ENCODE measurements at regions not wholly inside any gene's neighbourhood (a gene's known extent, or its start where the extent isn't known, plus 50 kb on each side); places are given as distances from the start of the nearest gene placed in this dataset.

DNA sequence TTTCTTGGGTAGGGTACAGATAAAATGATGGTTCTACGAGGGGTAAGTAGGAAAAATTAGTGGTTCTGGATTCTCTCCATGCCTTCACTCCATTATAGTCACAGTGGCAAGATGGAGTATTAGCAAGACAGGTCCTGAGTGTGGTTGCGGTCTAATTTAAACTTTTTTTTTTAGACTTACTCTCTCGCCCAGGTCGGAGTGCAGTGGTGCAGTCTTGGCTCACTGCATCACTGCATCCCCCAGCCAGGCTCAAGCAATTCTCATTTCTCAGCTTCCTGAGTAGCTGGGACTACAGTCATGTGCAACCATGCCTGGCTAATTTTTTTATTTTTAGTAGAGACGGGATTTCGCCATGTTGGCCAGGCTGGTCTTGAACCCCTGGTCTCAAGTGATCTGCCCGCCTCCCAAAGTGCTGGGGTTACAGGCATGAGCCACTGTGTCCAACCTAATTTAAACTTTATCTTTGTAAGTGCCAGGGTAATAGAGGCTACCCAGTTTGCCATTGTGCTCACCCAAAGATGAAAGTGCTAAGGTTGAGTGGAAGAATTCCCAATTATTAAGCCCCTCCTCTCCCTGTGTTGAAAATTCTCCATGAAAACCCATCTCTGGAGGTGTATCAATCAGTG lies 135.6 kb downstream of the TM9SF2 start:
- WGBS (ENCODE audit: insufficient coverage), result 96% methylated on average over 4 of the region's 7 CpGs
- H3K27me3 ChIP-seq (ENCODE audit: control insufficient read depth, insufficient read depth, low read length), result no peaks in the 10 kb centered on the region
- no peaks in the 10 kb centered on the region for H3K36me3 ChIP-seq (ENCODE audit: control insufficient read depth, insufficient read depth, low read length)
- H3K9me3 ChIP-seq (ENCODE audit: control insufficient read depth, insufficient read depth, low read length), result no peaks in the 10 kb centered on the region
- H3K4me1 ChIP-seq (ENCODE audit: control insufficient read depth, insufficient read depth, low read length), result no peaks in the 10 kb centered on the region
- DNase-seq (ENCODE audit: low read depth in 4 of 6, low spot score in 6 of 6), result no peak
- no peak overlapping the region for H3K4me3 ChIP-seq (ENCODE audit: low read depth, low read length)
- H3K27ac ChIP-seq (ENCODE audit: low read depth, low read length), result no peak overlapping the region

DNA sequence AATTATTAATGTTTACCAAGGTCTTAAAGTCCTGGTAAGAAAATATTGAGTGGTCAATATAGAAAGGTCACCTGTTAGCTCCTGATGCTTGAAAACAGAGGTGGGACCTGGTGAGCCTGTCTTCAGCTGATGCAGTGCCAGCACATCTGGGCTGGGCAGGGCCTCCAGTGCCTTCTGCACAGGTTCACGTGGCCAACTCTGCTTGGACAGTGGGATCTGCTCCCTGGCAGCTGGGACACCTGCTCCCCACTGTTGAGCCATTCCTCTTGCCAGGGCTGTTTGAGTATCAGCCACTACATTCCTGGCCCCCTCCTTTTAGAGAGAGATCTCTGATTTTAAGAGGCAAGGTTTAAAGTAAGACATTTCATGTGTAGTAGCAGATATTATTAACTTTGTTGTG lies 135.0 kb downstream of the TM9SF2 start:
- 70% methylated on average over 1 of the region's 1 CpG for WGBS (ENCODE audit: insufficient coverage)
- H3K27me3 ChIP-seq (ENCODE audit: control insufficient read depth, insufficient read depth, low read length), result no peaks in the 10 kb centered on the region
- H3K27ac ChIP-seq (ENCODE audit: low read depth, low read length), result no peak overlapping the region
- DNase-seq (ENCODE audit: low read depth in 4 of 6, low spot score in 6 of 6), result no peak
- H3K9me3 ChIP-seq (ENCODE audit: control insufficient read depth, insufficient read depth, low read length), result no peaks in the 10 kb centered on the region
- H3K36me3 ChIP-seq (ENCODE audit: control insufficient read depth, insufficient read depth, low read length), result no peaks in the 10 kb centered on the region
- no peaks in the 10 kb centered on the region for H3K4me1 ChIP-seq (ENCODE audit: control insufficient read depth, insufficient read depth, low read length)
- no peak overlapping the region for H3K4me3 ChIP-seq (ENCODE audit: low read depth, low read length)

DNA sequence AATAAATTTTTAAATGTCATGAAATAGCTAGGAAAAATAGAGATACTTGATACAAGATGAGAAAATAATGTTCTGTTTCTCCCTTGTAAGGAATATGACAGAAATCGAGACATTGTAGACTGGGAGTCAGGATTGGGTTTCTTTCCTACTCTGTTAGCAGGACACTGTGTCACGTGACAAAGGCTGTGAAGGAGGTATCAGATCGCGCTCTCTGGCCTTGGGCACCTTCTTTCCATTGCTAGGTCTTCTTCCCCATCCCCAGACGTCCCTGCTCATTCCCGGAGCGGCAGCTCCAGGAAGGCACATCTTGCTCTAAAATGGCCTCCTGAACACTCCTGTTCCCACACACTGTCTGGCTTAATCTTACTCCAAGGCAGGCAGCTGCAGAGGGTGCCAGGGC lies 133.4 kb downstream of the TM9SF2 start:
- H3K4me3 ChIP-seq (ENCODE audit: low read depth, low read length), result no peak overlapping the region
- 94% methylated on average over 6 of the region's 7 CpGs for WGBS (ENCODE audit: insufficient coverage)
- H3K27ac ChIP-seq (ENCODE audit: low read depth, low read length), result no peak overlapping the region

DNA sequence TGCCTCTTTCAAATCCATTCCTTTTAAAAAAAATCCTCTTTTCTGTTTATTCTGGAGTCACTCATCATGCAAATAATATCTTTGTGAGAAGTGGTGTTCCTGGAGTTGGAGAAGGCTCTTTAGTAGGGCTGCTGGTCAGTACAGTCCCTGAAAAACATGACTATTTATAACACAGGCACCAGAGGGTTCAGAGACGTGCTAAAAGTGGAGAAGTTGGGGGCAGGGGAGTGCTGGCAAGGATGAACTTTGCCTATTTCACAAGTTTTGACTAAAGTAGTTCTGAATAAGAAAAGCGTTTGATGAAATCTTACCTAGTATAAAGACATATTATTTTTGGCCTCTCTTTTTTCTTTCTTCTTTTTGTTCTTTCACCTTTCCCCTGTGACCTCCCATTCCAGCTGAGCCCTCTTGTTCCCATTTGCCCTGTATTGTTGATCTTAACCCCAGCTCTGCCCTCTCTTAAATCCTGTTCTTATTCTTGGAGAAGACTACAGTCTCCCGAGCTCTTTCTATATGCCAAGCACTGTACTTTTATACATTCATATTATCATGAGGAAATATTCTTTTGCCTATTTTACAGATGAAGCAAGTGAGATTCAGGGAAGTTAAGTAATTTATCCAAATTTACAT lies 129.1 kb downstream of the TM9SF2 start:
- Histone ChIP-seq H3K36me3 (ENCODE audit: control insufficient read depth, insufficient read depth, low read length) (no peaks in the 10 kb centered on the region), H3K4me1 (ENCODE audit: control insufficient read depth, insufficient read depth, low read length) (peaks cover 3% of the 10 kb centered on the region), H3K27ac (ENCODE audit: low read depth, low read length) (no peak overlapping the region), H3K9me3 (ENCODE audit: control insufficient read depth, insufficient read depth, low read length) (no peaks in the 10 kb centered on the region), H3K4me3 (ENCODE audit: low read depth, low read length) (no peak overlapping the region), H3K27me3 (ENCODE audit: control insufficient read depth, insufficient read depth, low read length) (no peaks in the 10 kb centered on the region)
- WGBS (ENCODE audit: insufficient coverage), result no CpG with 5 or more reads among the region's 3 CpGs
- DNase-seq (ENCODE audit: low read depth in 4 of 6, low spot score in 6 of 6), result no peak

More for the DNA sequence above, 133.4 kb downstream of the TM9SF2 start:
- Histone ChIP-seq H3K36me3 (ENCODE audit: control insufficient read depth, insufficient read depth, low read length) (no peaks in the 10 kb centered on the region), H3K27me3 (ENCODE audit: control insufficient read depth, insufficient read depth, low read length) (no peaks in the 10 kb centered on the region), H3K4me1 (ENCODE audit: control insufficient read depth, insufficient read depth, low read length) (peaks cover under 1% of the 10 kb centered on the region), H3K9me3 (ENCODE audit: control insufficient read depth, insufficient read depth, low read length) (no peaks in the 10 kb centered on the region)
- no peak for DNase-seq (ENCODE audit: low read depth in 4 of 6, low spot score in 6 of 6)

DNA sequence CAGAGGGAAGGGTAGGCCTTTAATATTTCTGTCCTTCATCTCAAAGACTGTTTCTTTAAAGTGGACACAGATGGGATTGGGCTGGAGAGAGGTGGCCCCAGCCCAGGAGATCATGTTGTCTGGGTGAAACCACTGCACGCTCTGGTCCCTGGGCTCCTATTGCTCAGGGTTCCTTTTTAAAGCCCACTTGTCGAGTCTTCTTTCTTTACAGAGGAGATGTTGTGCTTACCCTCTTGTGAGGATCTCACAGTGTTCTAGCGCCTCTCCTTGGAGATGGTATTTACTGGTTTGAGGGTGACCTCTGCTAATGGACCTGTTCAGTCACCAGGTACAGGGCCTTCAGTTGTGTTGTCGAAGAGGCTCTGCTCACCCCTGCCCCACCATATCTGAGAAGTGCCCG lies 128.4 kb downstream of the TM9SF2 start:
- Histone ChIP-seq H3K4me1 (ENCODE audit: control insufficient read depth, insufficient read depth, low read length) (peaks cover 3% of the 10 kb centered on the region), H3K27me3 (ENCODE audit: control insufficient read depth, insufficient read depth, low read length) (no peaks in the 10 kb centered on the region), H3K4me3 (ENCODE audit: low read depth, low read length) (no peak overlapping the region), H3K27ac (ENCODE audit: low read depth, low read length) (no peak overlapping the region), H3K36me3 (ENCODE audit: control insufficient read depth, insufficient read depth, low read length) (no peaks in the 10 kb centered on the region), H3K9me3 (ENCODE audit: control insufficient read depth, insufficient read depth, low read length) (no peaks in the 10 kb centered on the region)
- DNase-seq (ENCODE audit: low read depth in 4 of 6, low spot score in 6 of 6), result no peak
- WGBS (ENCODE audit: insufficient coverage), result no CpG with 5 or more reads among the region's 5 CpGs

DNA sequence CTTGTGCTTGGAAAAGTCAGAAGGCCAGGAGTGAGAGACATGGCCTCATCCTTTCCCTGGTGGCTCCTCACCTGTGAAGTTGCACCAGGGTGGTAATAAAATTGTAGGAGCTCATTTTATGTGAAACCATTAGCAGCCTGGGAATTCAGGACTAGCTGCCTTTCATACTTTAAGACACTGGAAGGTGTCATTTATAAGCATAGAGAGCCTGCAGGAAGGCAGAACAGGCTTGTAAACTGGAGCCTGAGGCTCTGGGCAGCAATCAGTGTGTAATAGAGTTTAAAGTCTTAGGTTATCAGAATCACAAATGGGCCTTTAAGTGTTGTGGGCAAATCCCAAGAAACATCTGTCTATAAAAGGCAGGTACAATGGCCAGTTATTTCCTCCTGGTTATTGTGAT lies 127.2 kb downstream of the TM9SF2 start:
- H3K27me3 ChIP-seq (ENCODE audit: control insufficient read depth, insufficient read depth, low read length), result no peaks in the 10 kb centered on the region
- no peak overlapping the region for H3K4me3 ChIP-seq (ENCODE audit: low read depth, low read length)
- H3K36me3 ChIP-seq (ENCODE audit: control insufficient read depth, insufficient read depth, low read length), result no peaks in the 10 kb centered on the region
- DNase-seq (ENCODE audit: low read depth in 4 of 6, low spot score in 6 of 6), result peak in 1 of 6 donors; percentile 64
- H3K9me3 ChIP-seq (ENCODE audit: control insufficient read depth, insufficient read depth, low read length), result no peaks in the 10 kb centered on the region
- H3K27ac ChIP-seq (ENCODE audit: low read depth, low read length), result no peak overlapping the region
- H3K4me1 ChIP-seq (ENCODE audit: control insufficient read depth, insufficient read depth, low read length), result peaks cover 3% of the 10 kb centered on the region

DNA sequence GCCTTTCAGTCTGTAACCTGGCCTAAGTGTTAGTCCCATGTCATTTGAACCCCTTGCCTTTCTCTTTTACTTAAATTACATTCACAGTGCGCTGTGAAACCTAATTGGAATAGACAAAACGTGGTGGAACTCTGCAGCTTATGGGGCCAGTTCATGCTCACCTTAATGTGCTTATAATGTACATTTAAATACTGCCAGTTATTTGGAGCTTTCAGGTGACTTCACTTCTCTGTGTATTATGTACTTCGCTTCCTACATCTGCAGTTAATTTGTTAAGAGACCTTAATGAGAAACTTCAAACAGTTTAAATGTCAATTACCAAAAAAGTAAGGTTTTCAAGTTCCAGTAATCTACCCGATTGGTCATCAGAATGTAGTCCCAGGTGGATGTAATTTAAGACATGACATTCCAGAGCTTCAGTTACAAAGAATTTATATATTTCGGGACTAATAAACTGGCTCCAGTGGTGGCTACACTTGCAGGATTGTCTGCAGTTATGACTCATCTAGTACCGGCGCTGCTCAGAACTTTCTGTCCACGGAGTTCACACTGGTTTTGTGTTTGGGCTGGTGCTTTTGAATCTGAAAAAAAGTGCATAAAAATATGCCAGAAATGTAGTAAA lies 125.3 kb downstream of the TM9SF2 start:
- WGBS (ENCODE audit: insufficient coverage), result 84% methylated on average over 4 of the region's 8 CpGs
- Histone ChIP-seq H3K27me3 (ENCODE audit: control insufficient read depth, insufficient read depth, low read length) (no peaks in the 10 kb centered on the region), H3K36me3 (ENCODE audit: control insufficient read depth, insufficient read depth, low read length) (no peaks in the 10 kb centered on the region), H3K4me3 (ENCODE audit: low read depth, low read length) (no peak overlapping the region), H3K9me3 (ENCODE audit: control insufficient read depth, insufficient read depth, low read length) (no peaks in the 10 kb centered on the region), H3K27ac (ENCODE audit: low read depth, low read length) (no peak overlapping the region), H3K4me1 (ENCODE audit: control insufficient read depth, insufficient read depth, low read length) (peaks cover 3% of the 10 kb centered on the region)
- DNase-seq (ENCODE audit: low read depth in 4 of 6, low spot score in 6 of 6), result no peak

DNA sequence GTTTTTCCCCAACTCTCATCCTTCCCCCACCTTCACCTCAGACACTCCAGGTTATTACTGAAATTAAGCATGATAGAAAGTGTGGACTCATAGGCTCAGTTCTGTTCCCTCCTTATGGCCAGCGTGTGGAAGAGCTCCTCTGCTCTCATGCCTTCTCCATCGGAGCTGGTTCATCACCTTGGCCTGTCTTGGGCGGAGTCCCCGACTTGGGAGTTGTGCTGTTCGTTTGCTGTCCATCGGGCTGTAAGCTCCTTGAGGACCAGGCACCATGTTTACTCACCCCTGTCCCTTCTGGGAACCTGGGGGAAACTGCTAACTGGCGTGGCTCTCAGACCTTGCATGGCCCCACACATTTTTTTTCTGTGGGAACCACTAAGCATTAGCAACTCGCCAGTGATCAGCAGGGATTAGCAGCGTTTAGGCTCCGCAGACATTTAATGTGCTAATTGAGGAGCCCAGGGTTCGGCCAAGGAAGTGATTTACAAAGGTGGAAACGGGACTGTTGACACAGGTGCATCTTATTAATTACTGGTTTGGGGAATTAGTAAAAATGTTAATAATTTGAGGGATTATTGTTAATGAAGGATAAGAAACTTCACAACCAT lies 123.8 kb downstream of the TM9SF2 start:
- H3K27ac ChIP-seq (ENCODE audit: low read depth, low read length), result no peak overlapping the region
- H3K27me3 ChIP-seq (ENCODE audit: control insufficient read depth, insufficient read depth, low read length), result no peaks in the 10 kb centered on the region
- H3K9me3 ChIP-seq (ENCODE audit: control insufficient read depth, insufficient read depth, low read length), result no peaks in the 10 kb centered on the region
- H3K36me3 ChIP-seq (ENCODE audit: control insufficient read depth, insufficient read depth, low read length), result no peaks in the 10 kb centered on the region
- H3K4me1 ChIP-seq (ENCODE audit: control insufficient read depth, insufficient read depth, low read length), result peaks cover 3% of the 10 kb centered on the region
- 74% methylated on average over 10 of the region's 12 CpGs for WGBS (ENCODE audit: insufficient coverage)
- H3K4me3 ChIP-seq (ENCODE audit: low read depth, low read length), result no peak overlapping the region
- DNase-seq (ENCODE audit: low read depth in 4 of 6, low spot score in 6 of 6), result no peak

DNA sequence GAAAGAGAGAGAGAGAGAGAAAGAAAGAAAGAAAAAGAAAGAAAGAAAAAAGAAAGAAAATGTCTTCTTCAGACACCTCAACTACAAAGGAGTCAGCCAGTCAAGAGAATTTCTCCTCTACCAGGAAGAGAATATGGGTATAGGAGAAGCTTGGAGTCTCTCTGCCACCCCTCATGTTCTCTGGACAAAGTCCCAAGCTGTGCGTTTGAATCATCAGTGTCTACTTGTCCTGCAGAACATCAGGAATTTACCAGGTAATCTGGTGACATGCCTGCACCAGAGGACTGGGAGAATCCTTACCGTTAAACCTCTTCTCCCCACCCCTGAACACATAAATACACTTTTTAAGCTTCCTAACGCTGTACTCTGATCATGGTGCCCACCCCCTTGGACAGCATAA lies 119.5 kb downstream of the TM9SF2 start:
- H3K4me1 ChIP-seq (ENCODE audit: control insufficient read depth, insufficient read depth, low read length), result no peaks in the 10 kb centered on the region
- H3K27me3 ChIP-seq (ENCODE audit: control insufficient read depth, insufficient read depth, low read length), result no peaks in the 10 kb centered on the region
- no peak overlapping the region for H3K27ac ChIP-seq (ENCODE audit: low read depth, low read length)
- 95% methylated on average over 3 of the region's 3 CpGs for WGBS (ENCODE audit: insufficient coverage)
- no peaks in the 10 kb centered on the region for H3K36me3 ChIP-seq (ENCODE audit: control insufficient read depth, insufficient read depth, low read length)
- H3K9me3 ChIP-seq (ENCODE audit: control insufficient read depth, insufficient read depth, low read length), result no peaks in the 10 kb centered on the region
- no peak overlapping the region for H3K4me3 ChIP-seq (ENCODE audit: low read depth, low read length)
- no peak for DNase-seq (ENCODE audit: low read depth in 4 of 6, low spot score in 6 of 6)

DNA sequence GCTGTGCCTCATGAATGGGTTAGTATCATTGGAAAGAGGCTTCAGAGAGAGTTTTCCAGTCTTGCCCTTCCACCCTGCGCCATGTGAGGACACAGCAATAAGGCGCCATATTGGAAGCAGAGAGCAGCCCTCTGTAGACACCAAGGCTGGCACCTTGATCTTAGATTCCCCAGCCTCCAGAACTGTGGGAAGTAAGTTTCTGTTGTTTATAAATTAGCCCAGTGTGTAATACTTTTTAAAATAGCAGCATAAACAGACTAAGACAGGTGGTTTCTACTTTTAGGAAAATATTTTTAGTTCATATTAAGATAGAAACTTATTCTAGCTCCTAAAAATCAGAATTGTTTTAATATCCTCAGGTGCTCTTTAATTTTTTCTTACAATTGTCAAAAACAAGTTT lies 117.9 kb downstream of the TM9SF2 start:
- Histone ChIP-seq H3K4me3 (ENCODE audit: low read depth, low read length) (no peak overlapping the region), H3K36me3 (ENCODE audit: control insufficient read depth, insufficient read depth, low read length) (no peaks in the 10 kb centered on the region), H3K9me3 (ENCODE audit: control insufficient read depth, insufficient read depth, low read length) (no peaks in the 10 kb centered on the region), H3K27ac (ENCODE audit: low read depth, low read length) (no peak overlapping the region), H3K27me3 (ENCODE audit: control insufficient read depth, insufficient read depth, low read length) (no peaks in the 10 kb centered on the region), H3K4me1 (ENCODE audit: control insufficient read depth, insufficient read depth, low read length) (no peaks in the 10 kb centered on the region)
- no CpG with 5 or more reads among the region's 2 CpGs for WGBS (ENCODE audit: insufficient coverage)
- DNase-seq (ENCODE audit: low read depth in 4 of 6, low spot score in 6 of 6), result no peak

All from spinal cord (tissue), 9 donors.